GM12864 (cell line): ENCODE measurements at regions not wholly inside any gene's neighbourhood (a gene's known extent, or its start where the extent isn't known, plus 50 kb on each side); places are given as distances from the start of the nearest gene placed in this dataset.

Experiments
- DNase-seq: peaks from one replicate; pipeline ENCODE4 v3.0.0-alpha.2; 2011; ENCODE audit warnings: low read depth
- H3K4me3 ChIP-seq: 2 replicates; pipeline ENCODE4 v1.5.1; 2011; ENCODE audit warnings: mild to moderate bottlenecking, low read depth, low read length, control low read depth
- TF ChIP-seq, protein P1 (sequence below): IDR thresholded peaks from 2 replicates; pipeline ENCODE4 v1.5.1; 2011; ENCODE audit warnings: low read depth, mild to moderate bottlenecking, moderate library complexity, low read length, control low read depth, inconsistent platforms; ENCODE audit errors: missing control alignments

DNA sequence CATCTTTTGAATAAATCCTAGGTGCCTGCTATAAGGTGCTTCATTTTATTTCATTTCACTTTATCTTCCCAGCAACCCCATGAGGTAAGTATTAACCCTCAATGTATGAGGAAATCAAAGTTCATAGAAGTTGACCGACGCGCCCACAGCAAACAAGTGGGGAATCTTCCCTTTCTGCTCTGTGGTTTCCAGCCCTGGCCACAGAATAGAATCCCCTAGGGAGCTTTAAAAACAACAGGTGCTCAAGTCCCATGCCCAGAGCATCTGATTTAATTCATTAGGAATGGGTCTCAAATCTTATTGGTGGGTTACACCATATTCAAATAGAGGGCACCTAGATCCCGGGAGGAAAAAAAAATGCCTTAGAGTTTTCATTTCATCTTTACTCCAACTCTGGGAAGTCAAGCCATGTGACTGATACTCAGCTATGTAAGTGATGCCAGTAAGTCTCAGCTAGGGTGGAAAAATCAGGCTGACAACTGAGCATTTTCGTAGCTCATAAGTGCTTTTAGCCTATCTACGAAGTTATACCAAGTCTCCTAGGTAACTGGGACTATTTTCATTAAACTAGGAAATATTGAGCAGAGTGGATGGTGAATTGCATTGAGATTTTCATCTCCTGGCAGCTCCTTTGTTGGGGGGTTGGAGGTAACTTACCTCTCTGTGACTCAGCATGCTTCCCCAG is 353.4 kb upstream of the SLC30A5 start:
- no peak overlapping the region for H3K4me3 ChIP-seq
- no peak for DNase-seq
- TF ChIP-seq, protein P1, sequence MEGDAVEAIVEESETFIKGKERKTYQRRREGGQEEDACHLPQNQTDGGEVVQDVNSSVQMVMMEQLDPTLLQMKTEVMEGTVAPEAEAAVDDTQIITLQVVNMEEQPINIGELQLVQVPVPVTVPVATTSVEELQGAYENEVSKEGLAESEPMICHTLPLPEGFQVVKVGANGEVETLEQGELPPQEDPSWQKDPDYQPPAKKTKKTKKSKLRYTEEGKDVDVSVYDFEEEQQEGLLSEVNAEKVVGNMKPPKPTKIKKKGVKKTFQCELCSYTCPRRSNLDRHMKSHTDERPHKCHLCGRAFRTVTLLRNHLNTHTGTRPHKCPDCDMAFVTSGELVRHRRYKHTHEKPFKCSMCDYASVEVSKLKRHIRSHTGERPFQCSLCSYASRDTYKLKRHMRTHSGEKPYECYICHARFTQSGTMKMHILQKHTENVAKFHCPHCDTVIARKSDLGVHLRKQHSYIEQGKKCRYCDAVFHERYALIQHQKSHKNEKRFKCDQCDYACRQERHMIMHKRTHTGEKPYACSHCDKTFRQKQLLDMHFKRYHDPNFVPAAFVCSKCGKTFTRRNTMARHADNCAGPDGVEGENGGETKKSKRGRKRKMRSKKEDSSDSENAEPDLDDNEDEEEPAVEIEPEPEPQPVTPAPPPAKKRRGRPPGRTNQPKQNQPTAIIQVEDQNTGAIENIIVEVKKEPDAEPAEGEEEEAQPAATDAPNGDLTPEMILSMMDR, result no peak

DNA sequence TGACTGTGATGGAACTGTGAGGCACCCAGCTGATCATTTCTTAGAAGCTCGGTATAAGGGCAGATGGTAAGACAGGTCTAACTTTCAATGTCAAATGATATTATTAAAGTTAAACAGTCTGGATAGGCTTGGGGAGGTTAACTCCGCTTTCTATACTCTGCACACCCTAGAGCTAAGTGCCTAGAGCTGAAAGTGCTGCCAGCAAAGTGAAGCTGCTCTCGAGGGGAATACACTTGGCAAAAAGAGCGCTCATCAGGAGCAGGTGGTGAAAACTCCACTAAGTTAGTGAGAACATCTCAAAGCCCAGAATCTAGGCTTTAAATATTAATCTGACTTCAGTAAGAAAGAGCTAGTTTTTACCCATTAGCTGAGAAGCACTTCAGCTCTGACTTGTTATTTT is 349.6 kb upstream of the SLC30A5 start:
- TF ChIP-seq, protein P1, result no peak
- DNase-seq, result no peak
- no peak overlapping the region for H3K4me3 ChIP-seq

DNA sequence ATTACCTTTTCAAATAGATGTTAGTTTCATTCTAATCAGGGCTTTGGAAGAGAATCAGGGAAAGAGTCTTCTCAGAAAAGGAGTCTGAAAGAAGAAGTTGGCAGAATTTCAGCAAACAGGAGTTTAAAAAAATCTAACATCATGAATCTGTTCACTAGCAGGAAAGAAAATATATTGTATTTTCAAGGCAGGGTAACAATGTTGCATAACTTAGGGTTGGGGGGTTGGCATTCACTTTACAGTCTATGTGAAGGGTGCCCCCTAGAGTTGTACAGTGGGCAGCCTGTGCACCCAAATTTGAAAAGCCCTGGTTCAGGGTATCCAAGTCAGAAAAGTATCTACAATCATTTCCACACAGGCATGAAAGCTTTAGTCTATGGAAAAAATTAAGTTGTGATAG is 348.4 kb upstream of the SLC30A5 start:
- no peak overlapping the region for H3K4me3 ChIP-seq
- TF ChIP-seq, protein P1, result peak; percentile 29
- no peak for DNase-seq

DNA sequence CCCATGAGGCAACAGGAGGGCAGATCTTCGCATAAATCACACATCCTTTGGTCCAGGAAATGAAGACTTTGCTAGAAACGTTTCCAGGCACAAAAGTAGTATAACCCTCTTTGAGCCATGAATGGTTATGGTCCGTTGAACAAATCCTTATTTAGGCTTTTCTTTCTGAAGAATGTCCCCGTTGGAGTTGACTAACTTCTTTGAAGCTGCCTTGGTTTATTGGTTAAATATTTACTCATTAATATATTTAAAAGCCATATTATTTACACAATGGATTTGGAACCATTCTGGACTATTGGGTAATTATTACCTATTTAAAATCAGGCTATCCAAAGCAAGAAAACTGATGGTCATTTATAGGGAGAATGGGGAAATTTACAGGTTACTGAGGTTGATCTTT is 347.6 kb upstream of the SLC30A5 start:
- no peak for DNase-seq
- no peak overlapping the region for H3K4me3 ChIP-seq
- TF ChIP-seq, protein P1, result no peak

DNA sequence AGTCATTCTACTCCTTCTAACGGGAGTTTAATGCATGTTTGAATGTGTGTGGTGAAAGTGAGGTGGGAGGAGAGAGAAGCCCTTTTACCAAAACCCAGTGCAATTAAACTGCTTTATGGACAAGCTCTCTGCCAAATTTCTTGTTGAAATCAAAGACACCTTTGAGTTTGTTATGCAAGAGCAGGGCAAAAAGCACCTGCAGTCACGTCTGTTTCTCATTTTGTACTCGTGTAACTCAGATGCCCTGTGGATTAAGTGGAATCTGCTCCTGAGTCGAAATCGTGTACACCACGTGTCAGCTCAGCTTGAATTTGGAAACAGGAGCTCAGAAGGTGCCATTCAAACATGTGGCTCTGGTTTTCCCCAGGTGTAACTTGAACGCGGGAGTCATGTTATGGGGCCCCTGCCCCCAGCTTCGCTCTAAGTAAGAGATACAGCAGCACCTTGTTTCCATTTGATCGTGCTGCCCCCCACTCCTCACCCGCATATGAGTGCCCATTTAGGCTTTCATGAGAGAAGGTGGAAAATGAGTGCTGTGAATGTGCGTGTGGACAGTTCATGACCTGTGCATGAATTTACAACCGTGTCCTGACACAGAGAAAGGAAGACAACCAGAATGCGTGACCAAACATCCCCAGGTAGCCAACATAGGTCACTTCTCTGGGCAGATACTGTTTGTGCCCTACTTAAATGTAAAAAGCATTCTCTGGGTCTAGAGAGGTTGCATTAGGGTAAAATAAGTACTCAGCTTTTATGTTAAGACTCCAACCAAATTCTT is 347.0 kb upstream of the SLC30A5 start:
- TF ChIP-seq, protein P1, result no peak
- no peak overlapping the region for H3K4me3 ChIP-seq
- DNase-seq, result no peak

DNA sequence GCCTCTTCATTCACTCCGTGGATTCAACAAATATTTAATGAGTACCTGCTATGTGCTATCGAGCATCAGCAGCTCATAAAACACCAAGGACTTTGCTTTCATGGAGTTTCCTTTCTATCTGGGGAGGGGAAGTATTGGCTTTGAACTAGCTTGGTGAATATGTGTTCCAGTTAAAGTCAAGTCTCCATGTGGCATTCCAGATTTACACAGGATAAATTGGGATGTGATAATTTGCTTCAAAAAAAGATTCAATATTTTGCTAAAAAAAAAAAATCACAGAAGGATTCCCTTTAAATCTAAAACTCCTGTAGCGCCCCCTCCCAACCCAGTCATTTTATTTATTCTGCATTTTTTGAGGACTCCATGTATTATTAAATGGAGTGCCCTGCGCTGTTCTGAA is 346.3 kb upstream of the SLC30A5 start:
- DNase-seq, result no peak
- TF ChIP-seq, protein P1, result no peak
- no peak overlapping the region for H3K4me3 ChIP-seq

DNA sequence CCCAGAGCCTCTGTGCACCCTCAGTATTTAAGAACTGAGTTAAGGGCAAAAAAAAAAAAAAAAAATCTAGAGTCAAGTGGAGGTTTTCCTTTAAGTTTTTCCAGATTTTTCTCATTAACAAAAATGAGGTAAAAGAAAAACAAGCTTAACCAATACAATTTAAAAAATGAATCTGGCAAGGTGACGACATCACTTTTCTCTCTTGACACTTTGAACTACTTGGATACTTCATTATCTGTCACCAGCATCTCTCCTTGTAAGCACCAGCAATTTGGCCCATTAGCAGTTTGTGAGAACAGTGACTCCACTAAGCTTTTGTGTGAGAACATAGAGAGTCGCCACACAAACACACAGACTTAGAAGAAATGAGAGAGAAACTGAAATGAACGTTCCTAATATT is 345.7 kb upstream of the SLC30A5 start:
- DNase-seq, result no peak
- TF ChIP-seq, protein P1, result no peak
- no peak overlapping the region for H3K4me3 ChIP-seq
